ENCODE measurements at regions not wholly inside any gene's neighbourhood (a gene's known extent, or its start where the extent isn't known, plus 50 kb on each side); places are given as distances from the start of the nearest gene placed in this dataset.
A peak's percentile ranks its signal among the peaks of the same experiment; 100 is the strongest.

DNA sequence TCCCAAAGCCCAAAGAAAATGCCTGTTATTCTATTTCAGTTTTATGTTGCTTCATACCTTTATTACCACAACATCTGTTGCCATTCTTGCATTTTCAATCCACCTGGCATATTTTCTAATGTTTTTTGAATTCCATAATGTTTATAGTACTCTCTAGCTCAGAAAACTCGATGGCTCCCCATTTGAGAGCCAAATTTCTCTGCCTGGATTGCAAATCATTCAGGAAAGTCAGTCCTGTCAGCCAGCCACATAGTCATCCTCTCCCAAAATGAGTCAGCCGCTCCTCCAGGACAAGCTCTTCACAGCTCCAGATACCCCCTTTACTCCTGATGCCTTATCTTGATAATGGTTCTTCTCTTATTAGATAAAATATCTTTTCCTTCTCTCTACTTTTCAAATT lies 78.2 kb upstream of the ADCY2 start:
- TF ChIP-seq TOX (CRISPR knock-in tag; IDR thresholded peaks at IDR 0.05; ENCODE audit: borderline replicate concordance) (no peak), CSDC2 (CRISPR knock-in tag; IDR thresholded peaks at IDR 0.05) (no peak), ZC3H10 (CRISPR knock-in tag; IDR thresholded peaks at IDR 0.05) (no peak), ARNTL (CRISPR knock-in tag; IDR thresholded peaks at IDR 0.05; ENCODE audit: borderline replicate concordance, low read depth) (no peak), ZNF70 (CRISPR knock-in tag; IDR thresholded peaks at IDR 0.05) (no peak), ZFP3 (CRISPR knock-in tag; IDR thresholded peaks at IDR 0.05) (no peak), ESRRG (CRISPR knock-in tag; IDR thresholded peaks at IDR 0.05) (no peak), POU6F1 (CRISPR knock-in tag; IDR thresholded peaks at IDR 0.05; ENCODE audit: borderline replicate concordance, low read depth) (no peak), PPARA (CRISPR knock-in tag; IDR thresholded peaks at IDR 0.05; ENCODE audit: borderline replicate concordance) (no peak), ZNF8 (CRISPR knock-in tag; IDR thresholded peaks at IDR 0.05) (no peak), GLIS3 (CRISPR knock-in tag; IDR thresholded peaks at IDR 0.05) (no peak), ZNF565 (CRISPR knock-in tag; conservative IDR thresholded peaks at IDR 0.05; ENCODE audit: low read depth) (no peak)
- TF ChIP-seq, protein P1, sequence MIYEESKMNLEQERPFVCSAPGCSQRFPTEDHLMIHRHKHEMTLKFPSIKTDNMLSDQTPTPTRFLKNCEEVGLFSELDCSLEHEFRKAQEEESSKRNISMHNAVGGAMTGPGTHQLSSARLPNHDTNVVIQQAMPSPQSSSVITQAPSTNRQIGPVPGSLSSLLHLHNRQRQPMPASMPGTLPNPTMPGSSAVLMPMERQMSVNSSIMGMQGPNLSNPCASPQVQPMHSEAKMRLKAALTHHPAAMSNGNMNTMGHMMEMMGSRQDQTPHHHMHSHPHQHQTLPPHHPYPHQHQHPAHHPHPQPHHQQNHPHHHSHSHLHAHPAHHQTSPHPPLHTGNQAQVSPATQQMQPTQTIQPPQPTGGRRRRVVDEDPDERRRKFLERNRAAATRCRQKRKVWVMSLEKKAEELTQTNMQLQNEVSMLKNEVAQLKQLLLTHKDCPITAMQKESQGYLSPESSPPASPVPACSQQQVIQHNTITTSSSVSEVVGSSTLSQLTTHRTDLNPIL (CRISPR knock-in tag; IDR thresholded peaks at IDR 0.05; ENCODE audit: low read depth) = no peak
- no peak for ATAC-seq

DNA sequence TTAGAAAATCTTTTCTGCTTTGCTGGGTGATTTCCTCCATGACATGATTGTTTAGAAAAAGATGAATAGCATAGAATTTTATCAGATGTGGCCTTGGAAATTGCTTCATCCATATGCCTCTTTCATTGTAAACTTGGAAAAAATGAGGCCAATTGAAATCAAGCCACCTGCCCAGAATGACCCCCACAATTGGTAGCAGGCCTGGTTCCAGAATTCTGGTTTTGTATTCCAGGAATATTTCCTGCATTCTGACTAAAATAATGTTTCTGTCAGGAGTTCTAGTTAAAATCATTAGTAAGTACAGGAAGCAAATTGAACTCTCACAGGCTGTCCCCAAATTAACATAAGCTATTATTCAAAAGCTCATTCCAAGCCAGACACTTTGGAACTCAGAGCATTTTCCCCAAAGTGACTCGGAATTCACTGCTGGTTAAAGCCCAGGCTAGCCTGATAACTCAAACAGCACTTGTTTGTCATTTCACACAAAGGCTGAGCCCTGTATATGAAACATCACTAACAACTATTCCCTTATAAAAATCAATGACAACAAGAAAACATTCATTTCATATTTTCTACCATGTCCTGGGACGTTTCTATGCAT lies 75.1 kb upstream of the ADCY2 start:
- TF ChIP-seq, protein P1 (CRISPR knock-in tag; IDR thresholded peaks at IDR 0.05; ENCODE audit: low read depth) = no peak
- no peak for TF ChIP-seq CSRNP3 (CRISPR knock-in tag; IDR thresholded peaks at IDR 0.05)
- TF ChIP-seq RARB (CRISPR knock-in tag; IDR thresholded peaks at IDR 0.05) = no peak
- TF ChIP-seq ZNF70 (CRISPR knock-in tag; IDR thresholded peaks at IDR 0.05) = no peak
- no peak for TF ChIP-seq ZC3H10 (CRISPR knock-in tag; IDR thresholded peaks at IDR 0.05)
- no peak for TF ChIP-seq OSR1 (CRISPR knock-in tag; IDR thresholded peaks at IDR 0.05)
- no peak for TF ChIP-seq ZFP3 (CRISPR knock-in tag; IDR thresholded peaks at IDR 0.05)
- TF ChIP-seq PPARA (CRISPR knock-in tag; IDR thresholded peaks at IDR 0.05; ENCODE audit: borderline replicate concordance) = no peak
- no peak for TF ChIP-seq GLIS3 (CRISPR knock-in tag; IDR thresholded peaks at IDR 0.05)
- no peak for TF ChIP-seq ZNF565 (CRISPR knock-in tag; conservative IDR thresholded peaks at IDR 0.05; ENCODE audit: low read depth)
- TF ChIP-seq ARNTL (CRISPR knock-in tag; IDR thresholded peaks at IDR 0.05; ENCODE audit: borderline replicate concordance, low read depth) = no peak
- TF ChIP-seq ISL1 (CRISPR knock-in tag; IDR thresholded peaks at IDR 0.05) = no peak
- TF ChIP-seq, protein P2, sequence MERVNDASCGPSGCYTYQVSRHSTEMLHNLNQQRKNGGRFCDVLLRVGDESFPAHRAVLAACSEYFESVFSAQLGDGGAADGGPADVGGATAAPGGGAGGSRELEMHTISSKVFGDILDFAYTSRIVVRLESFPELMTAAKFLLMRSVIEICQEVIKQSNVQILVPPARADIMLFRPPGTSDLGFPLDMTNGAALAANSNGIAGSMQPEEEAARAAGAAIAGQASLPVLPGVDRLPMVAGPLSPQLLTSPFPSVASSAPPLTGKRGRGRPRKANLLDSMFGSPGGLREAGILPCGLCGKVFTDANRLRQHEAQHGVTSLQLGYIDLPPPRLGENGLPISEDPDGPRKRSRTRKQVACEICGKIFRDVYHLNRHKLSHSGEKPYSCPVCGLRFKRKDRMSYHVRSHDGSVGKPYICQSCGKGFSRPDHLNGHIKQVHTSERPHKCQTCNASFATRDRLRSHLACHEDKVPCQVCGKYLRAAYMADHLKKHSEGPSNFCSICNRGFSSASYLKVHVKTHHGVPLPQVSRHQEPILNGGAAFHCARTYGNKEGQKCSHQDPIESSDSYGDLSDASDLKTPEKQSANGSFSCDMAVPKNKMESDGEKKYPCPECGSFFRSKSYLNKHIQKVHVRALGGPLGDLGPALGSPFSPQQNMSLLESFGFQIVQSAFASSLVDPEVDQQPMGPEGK (CRISPR knock-in tag; IDR thresholded peaks at IDR 0.05; ENCODE audit: borderline replicate concordance) = no peak
- no peak for ATAC-seq

GRCh38 chr5:7321724-7322123 lies 74.2 kb upstream of the ADCY2 start:
- TF ChIP-seq TOX (CRISPR knock-in tag; IDR thresholded peaks at IDR 0.05; ENCODE audit: borderline replicate concordance) (no peak), ISL1 (CRISPR knock-in tag; IDR thresholded peaks at IDR 0.05) (no peak), ZC3H10 (CRISPR knock-in tag; IDR thresholded peaks at IDR 0.05) (no peak), GLIS3 (CRISPR knock-in tag; IDR thresholded peaks at IDR 0.05) (no peak)
- TF ChIP-seq, protein P1 (CRISPR knock-in tag; IDR thresholded peaks at IDR 0.05; ENCODE audit: low read depth) = no peak
- ATAC-seq = peak; percentile 82
